PFSK-1 (cell line): ENCODE measurements at regions not wholly inside any gene's neighbourhood (a gene's known extent, or its start where the extent isn't known, plus 50 kb on each side); places are given as distances from the start of the nearest gene placed in this dataset.

Source experiments
- FOXP2 ChIP-seq: optimal IDR thresholded peaks from 2 replicates; pipeline ENCODE3; 2011; ENCODE audit warnings: borderline replicate concordance, control low read depth, inconsistent platforms; ENCODE audit not compliant: insufficient read depth; ENCODE audit errors: extremely low read length, extremely low read depth
- POLR2AphosphoS5 ChIP-seq: IDR thresholded peaks from 2 replicates; pipeline ENCODE4 v1.6.1; 2012; ENCODE audit warnings: low read depth, mild to moderate bottlenecking, control low read depth, low read length, moderate library complexity
- REST ChIP-seq, 2 experiments: IDR thresholded peaks; 2 replicates each; pipeline versions ENCODE4 v1.6.1 to v1.8.0; 2011 to 2012; ENCODE audit warnings: low read depth in 2 of 2, low read length in 2 of 2, control low read depth in 1 of 2, inconsistent platforms in 1 of 2, mild to moderate bottlenecking in 1 of 2, moderate library complexity in 1 of 2; ENCODE audit not compliant: insufficient read depth in 1 of 2
- SIN3A ChIP-seq: IDR thresholded peaks from 2 replicates; pipeline ENCODE4 v1.6.1; 2012; ENCODE audit warnings: mild to moderate bottlenecking, low read length, moderate library complexity, borderline replicate concordance; ENCODE audit not compliant: insufficient read depth
- TAF1 ChIP-seq: IDR thresholded peaks from 2 replicates; pipeline ENCODE4 v1.6.1; 2012; ENCODE audit warnings: low read length, control low read depth, borderline replicate concordance; ENCODE audit not compliant: insufficient read depth

GRCh38 chr6:145286916-145287315 is 448.4 kb downstream of the EPM2A start:
- no peak for TF ChIP-seq SIN3A
- no peak for TF ChIP-seq TAF1
- TF ChIP-seq REST (IDR thresholded peaks at IDR 0.05; ENCODE audit: insufficient read depth in 1 of 2, low read depth in 2 of 2, low read length in 2 of 2): no peak
- no peak for TF ChIP-seq POLR2AphosphoS5
- no peak for TF ChIP-seq FOXP2
